ENCODE measurements at regions not wholly inside any gene's neighbourhood (a gene's known extent, or its start where the extent isn't known, plus 50 kb on each side); places are given as distances from the start of the nearest gene placed in this dataset.
"Not testable (repeated sequence)": the region's sequence is repeated elsewhere in the genome, so short reads cannot be mapped to it uniquely, and the experiment has no call there.

DNA sequence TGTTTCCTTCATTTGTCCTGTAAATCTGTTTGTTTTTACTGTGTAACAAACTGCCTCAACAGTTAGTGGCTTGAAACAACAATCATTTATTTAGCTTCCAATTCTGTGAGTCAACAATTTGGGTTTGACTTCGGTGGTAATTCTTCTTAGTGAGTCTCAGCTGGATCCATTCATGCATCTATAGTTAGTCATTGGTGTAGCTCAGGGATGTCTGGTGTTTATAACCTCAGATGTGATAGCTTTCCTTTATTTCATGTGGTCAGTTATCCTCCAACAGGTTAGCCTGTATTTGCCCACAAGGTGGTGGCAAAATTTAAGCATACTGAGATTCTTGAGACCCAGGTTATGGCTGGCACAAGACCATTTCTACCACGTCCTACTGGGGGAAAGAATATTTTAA is 1267.2 kb downstream of the RAPGEF2 start:
- DNase-seq = no peak

DNA sequence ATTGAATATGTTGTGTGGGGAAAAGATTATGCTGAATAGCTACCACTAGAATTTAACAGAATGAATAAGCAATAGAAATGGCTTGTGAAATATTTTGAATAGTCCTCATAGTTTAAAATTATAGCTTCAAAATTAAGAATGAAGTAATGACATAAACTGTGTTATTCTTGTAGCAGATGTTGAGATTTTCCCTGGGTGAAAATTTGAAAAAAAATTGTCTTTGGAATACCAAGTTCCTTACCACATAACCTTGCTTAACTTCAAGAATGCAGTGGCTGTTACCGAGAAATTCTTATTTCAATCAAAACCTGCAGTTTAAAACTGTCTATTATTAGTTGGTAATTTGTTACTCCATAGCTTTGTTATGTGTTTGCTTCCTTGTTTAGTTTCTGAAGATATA is 1268.6 kb downstream of the RAPGEF2 start:
- no peak for DNase-seq

DNA sequence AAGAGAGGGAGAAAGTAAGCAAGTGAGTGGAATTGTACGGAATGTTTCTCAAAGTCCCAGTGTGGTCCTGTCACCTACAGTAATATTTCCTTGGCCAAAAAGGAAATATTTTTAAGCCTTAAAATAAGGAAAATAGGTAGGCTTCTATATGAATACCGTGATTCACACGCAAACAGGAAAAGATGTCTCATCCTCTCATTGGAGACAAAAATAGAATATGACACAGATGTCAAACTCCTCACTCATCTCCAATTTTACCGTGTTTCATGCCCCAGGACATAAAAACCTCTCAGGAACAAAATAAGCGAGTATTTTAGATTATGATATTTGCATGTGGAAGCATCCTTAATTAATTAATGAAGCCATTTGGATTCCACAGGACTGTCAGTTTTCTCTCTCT is 1269.5 kb downstream of the RAPGEF2 start:
- DNase-seq = no peak

GRCh38 chr4:160373911-160374310 is 1271.0 kb downstream of the RAPGEF2 start:
- no peak for DNase-seq

DNA sequence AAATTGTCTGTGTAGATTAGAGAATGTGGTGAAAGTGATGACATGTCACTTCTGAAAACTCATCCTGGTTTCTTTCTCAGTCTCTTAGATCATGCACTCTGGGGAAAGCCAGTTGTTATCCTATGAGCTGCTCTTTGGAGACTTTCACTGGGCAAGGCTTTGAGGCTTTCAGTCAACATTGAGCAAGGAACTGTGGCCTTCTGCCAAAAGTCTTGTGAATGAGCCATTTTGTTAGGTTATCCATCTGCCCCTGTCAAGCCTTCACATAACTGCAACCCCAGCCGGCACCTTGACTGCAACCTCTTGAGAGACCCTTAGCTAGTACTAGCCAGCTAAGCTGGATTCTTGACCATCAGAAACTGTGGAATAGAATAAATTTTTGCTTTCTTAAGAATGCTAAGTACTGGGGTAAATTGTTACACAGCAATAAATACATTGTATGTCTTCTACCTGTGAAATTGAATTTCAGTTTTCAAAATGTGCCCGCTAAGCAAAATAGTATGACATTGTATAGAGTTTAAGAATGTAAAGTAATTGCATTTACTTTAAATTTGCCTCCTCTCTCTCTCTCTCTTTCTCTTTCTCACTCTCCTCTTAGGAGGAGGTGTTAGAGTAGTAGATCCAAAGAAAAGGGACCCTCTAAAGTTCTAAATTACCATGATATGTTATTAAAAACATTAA is 1273.0 kb downstream of the RAPGEF2 start:
- DNase-seq = no peak

DNA sequence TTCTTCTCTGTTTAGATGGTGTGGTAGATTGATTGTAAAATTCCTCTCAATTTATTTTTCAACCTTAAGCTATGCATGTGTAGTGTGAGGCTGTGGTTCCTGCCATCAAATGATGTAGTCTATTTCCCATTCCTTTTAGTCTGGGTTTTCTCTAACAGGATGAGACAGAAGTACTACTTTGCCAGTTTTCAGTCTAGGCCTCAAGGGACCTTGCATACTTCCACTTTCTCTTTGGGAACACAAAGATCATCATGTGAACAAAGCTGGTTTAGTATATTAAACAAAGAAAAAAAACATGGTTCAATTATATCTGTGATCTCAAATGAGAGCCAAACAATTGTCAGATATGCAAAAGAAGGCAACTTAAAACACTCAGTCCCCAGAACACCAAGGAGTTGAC is 1284.0 kb downstream of the RAPGEF2 start:
- DNase-seq = no peak

DNA sequence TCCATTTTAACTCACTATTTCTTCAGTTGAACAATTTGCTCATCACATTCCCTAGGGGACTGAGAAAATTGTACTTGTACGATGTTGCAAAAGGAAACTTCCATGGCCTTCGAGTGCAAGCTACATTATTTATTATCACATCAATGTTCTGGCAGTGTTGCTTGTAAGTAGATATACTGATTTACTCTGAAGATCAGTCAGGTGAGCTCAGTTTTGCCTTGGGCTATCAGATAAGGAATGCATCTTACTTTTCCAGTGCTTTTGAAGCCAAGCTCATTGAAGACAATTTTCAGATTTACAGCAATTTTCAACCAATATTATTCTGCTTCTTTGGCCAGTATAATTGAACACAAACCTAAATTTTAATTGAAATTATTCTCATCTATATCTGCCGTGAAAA is 1296.9 kb downstream of the RAPGEF2 start:
- no peak for DNase-seq

DNA sequence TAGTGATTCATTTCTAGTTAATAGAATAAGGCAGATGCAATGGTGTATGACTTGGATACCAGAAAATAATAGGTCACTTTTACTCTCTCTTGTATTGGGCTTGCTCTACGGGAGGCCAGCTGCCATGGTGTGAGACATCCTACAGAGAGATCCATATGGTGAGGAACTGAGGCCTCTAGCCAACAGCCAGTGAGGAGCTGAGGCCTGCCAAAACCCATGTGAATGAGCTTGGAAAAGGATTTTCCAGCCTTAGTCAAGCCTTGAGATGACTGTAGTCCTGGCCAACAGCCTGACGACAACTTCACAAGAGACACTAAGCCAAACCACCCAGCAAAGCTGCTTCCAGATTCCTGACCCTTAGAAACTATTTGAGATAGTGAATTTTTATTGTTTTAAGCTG is 1300.2 kb downstream of the RAPGEF2 start:
- no peak for DNase-seq

DNA sequence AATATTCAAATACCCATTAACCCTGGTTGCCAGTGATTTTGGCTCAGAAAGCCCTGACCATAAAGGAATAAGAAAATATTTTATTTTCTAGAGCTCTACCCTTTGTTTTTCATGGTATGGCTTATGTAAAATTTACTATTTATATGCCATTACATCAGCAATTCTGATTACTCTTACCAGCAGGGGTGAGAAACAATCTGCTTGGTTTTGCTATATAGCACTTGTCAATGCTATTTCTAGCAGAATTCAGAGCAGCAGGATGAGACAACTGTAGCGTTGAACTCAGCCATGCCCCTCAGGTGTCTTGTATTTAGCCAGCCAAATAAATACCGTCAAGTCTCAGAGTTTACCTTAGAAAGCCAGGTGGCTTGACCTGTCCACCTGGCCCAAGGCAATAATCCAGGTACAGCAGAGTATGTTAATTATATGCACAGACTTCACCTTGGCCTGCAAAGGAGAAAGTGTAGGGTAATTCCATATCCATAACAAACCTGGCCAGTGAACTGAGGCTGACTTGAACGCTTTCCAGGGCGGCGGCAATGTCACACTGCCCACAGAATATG is 1303.5 kb downstream of the RAPGEF2 start:
- DNase-seq = no peak

- DNase-seq = no peak
Observed at GRCh38 chr4:160414496-160414895, 1311.6 kb downstream of the RAPGEF2 start.

DNA sequence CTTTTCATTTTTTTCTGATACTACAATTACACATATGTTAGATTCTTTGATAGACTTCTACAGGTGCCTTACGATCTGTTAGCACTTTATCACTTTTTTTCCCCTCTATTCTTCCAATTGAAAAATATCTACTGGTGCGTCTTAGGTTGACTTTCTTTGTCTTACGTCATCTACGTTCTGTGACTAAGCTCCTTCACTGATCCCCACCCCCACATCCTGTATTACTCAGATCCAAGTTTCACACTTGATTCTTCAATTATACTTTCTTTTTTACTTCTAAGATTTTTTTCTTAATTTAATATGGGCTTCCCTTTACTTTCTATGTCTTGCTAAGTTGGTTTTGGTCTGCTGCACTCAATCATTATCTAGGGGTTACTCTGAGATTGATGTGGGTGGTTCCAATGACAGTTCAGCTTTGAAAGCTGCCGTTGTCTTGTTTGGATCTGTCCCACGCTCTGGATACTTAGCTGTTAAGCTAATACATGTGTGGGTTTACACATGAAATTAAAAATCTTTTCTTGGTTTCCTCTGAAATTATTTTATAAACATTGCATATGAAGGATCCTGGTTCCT is 1321.1 kb downstream of the RAPGEF2 start:
- no peak for DNase-seq

GRCh38 chr4:160426233-160426632 is 1323.4 kb downstream of the RAPGEF2 start:
- DNase-seq = no peak

DNA sequence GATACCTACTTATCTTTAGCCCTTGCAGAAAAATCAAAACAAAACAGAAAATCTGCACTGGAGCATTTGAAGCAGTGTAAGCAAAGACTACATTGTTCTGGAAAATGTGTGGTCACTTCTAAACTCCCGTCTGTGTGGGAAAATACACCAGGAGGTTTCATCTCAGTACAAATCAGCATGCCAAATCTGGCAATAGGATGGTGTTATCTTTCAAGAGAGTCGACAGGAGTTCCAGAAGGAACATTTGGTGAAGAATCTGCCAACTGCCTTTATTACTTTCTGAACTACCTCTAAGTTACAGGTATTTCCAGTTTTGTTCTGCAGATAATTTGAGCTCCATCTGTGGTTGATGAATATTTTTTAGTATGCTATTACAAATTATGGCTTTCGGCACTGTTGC is 1348.0 kb downstream of the RAPGEF2 start:
- DNase-seq = no peak

DNA sequence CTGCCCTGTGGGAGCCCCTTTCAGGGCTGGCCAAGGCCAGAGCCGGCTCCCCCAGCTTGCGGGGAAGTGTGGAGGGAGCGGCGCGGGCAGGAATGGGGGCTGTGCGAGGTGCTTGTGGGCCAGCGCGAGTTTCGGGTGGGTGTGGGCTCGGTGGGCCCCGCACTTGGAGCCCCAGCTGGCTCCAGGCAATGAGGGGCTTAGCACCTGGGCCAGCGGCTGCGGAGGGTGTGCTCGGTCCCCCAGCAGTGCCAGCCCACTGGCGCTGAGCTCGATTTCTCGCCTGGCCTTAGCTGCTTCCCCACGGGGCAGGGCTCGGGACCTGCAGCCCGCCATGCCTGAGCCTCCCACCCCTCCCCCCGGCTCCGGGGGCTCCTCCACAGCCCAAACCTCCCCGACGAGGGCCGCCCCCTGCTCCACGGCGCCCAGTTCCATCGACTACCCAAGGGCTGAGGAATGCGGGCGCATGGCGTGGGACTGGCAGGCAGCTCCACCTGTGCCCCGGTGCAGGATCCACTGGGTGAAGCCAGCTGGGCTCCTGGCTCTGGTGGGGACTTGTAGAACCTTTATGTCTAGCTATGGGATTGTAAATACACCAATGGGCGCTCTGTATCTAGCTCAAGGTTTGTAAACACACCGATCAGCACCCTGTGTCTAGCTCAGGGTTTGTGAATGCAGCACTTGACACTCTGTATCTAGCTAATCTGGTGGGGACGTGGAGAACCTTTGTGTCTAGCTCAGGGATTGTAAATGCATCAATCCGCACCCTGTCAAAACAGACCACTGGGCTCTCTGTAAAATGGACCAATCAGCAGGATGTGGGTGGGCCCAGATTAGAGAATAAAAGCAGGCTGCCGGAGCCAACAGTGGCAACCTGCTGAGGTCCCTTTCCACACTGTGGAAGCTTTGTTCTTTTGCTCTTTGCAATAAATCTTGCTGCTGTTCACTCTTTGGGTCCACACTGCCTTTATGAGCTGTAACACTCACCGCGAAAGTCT is 1379.1 kb downstream of the RAPGEF2 start:
- DNase-seq = not testable (repeated sequence)

DNA sequence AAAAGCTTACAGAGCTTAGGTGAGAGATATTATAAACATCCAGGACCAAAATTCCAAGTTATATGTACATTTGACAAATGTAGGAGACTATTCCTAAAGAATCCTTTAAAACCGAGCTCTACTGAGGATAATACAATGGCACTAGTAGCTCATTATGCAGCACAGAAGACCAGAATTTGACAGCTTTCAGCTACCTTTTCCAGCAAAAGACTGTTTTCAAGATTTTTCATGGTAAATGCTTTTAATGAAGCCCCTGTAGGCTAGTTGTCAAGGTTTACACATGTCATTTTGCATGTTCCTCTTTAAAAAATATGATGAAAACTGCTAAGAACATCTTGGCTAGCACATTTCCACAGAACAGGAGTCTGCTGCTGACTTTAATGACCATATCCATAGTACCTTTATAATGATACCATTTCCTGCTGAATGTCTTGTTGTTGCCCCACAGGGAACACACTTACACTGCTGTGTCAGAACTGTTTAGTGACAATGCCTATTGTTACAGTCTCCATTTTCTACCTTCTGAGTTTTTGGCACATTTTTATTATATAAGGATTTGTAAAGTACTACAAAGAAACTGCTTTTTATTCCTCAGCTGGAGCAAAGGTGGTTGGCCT is 1382.3 kb downstream of the RAPGEF2 start:
- DNase-seq = no peak

DNA sequence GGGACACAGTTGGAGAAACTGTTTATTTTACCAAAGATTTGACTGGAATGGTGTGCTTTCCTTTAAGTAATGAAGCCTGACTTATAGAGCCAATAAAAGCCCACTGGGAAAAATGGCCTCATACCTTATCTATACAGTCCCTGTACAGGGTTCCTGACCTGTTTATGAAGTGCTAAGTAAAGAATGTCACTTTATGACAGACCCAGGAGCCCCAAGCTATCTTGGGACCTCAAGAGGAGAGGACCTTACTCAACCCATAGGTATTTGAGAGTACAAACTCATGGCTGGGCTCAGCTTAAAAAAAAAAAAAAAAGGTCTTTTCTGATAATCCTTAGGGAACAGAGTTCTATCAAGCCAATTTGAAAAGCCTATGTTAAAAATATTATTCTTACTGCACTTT is 1389.3 kb downstream of the RAPGEF2 start:
- no peak for DNase-seq

GRCh38 chr4:160493206-160493605 is 1390.3 kb downstream of the RAPGEF2 start:
- DNase-seq = no peak

- DNase-seq = no peak
Observed at GRCh38 chr4:160495356-160495755, 1392.5 kb downstream of the RAPGEF2 start.

DNA sequence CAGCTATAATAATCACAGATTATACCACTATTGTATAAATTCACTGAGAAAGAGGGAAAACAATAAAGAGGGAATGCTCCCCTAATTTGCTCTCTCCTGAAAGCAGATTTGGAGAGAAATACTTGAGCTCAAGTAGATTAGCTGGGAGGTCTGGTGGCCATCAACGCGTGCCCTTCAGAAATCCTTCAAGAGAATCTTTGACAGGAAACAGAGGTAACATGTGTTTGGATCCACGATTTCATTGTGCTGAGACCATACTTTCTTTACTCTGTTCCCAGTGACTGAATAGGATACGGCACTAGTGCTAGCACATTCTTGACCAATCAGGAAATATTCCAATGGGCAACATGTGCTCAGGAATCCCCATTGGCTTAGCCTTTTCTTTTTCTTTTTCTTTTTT is 1395.3 kb downstream of the RAPGEF2 start:
- no peak for DNase-seq

- DNase-seq = no peak
Observed at GRCh38 chr4:160505724-160506123, 1402.8 kb downstream of the RAPGEF2 start.

DNA sequence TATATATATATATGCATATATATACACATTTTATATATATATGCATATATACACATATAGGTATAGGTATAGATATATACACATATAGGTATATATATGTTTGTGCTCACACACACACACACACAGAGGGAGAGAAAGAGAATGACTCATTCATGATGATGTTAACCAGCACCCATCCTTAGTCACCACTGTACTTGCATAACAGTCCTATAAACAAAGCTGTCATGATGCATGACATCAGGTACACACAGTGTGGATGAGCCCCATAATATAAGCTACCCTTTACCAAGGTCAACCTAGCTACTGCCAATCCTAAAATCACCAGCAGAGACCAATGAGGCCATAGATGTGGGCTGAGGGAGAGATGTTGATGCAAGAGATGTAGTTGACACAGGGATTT is 1408.0 kb downstream of the RAPGEF2 start:
- no peak for DNase-seq

DNA sequence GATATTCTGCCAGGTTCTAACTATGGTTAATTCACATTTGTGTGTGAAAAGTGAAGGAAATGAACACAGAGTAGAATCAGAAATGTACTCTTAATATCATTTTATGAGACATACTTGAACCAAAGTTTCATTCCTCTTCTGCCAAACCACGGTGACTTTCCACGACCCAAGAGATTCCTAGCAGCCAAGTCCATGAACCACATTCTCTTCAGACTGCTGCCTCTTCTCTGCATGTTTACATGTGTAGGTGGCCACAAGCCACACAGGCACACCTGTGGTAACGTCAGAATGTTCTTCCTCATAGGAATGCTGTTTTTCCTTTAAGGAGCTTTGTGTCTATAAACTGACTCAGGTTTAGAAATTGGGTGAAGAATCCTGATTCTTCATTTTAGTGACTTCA is 1411.2 kb downstream of the RAPGEF2 start:
- DNase-seq = no peak

DNA sequence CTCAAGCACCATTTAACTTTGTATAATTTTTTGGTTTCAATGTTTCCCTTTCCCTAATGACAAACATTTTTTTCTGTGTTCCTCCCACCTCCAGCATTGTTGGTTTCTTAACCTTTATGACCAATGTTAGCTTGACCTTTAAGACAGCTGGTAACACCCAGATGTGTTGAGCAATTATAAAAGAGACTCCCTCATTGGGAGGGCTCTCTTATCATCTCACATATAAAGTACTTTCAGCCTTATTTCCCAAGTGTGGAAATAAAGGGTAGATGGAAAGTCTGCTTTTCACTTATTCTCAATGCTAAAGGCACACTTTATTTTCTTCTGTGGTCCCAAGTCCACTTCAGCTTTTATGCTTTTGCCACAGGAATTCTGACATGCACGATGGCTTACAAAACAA is 1420.4 kb downstream of the RAPGEF2 start:
- DNase-seq = no peak

All from hematopoietic multipotent progenitor cell treated with erythropoietin and hydrocortisone succinate and interleukin-3 and kit ligand, for 8 days (in vitro differentiated cells).